Glutamatergic neuron (in vitro differentiated cells): ENCODE measurements at regions not wholly inside any gene's neighbourhood (a gene's known extent, or its start where the extent isn't known, plus 50 kb on each side); places are given as distances from the start of the nearest gene placed in this dataset.

Source experiments
- DNase-seq: peaks from one replicate; pipeline ENCODE4 v3.0.0; 2022
- H3K27ac Mint-ChIP-seq: one replicate; pipeline ENCODE4 v1.8.0; 2020; ENCODE audit warnings: mild to moderate bottlenecking, mixed read lengths, inconsistent platforms; ENCODE audit not compliant: unreplicated experiment
- H3K27me3 Mint-ChIP-seq: one replicate; pipeline ENCODE4 v1.8.0; 2020; ENCODE audit warnings: mild to moderate bottlenecking, moderate library complexity, mixed read lengths, inconsistent platforms; ENCODE audit not compliant: unreplicated experiment
- H3K36me3 Mint-ChIP-seq: one replicate; pipeline ENCODE4 v1.8.0; 2020; ENCODE audit warnings: mild to moderate bottlenecking, mixed read lengths, inconsistent platforms; ENCODE audit not compliant: unreplicated experiment
- H3K4me1 Mint-ChIP-seq: one replicate; pipeline ENCODE4 v1.8.0; 2020; ENCODE audit warnings: mild to moderate bottlenecking, low read depth, mixed read lengths, inconsistent platforms; ENCODE audit not compliant: unreplicated experiment
- H3K4me3 Mint-ChIP-seq: one replicate; pipeline ENCODE4 v1.8.0; 2020; ENCODE audit warnings: mild to moderate bottlenecking, mixed read lengths, inconsistent platforms; ENCODE audit not compliant: unreplicated experiment
- H3K9me3 Mint-ChIP-seq: one replicate; pipeline ENCODE4 v1.8.0; 2020; ENCODE audit warnings: mild to moderate bottlenecking, moderate library complexity, mixed read lengths, inconsistent platforms; ENCODE audit not compliant: unreplicated experiment
- CTCF ChIP-seq: fragments of 200-600 bp; sonication (generic); IDR thresholded peaks from one replicate; pipeline ENCODE4 v1.5.0; 2021; ENCODE audit not compliant: partially characterized antibody, unreplicated experiment

GRCh38 chr7:30223896-30224295 is 60.5 kb upstream of the ZNRF2 start:
- peaks cover 4% of the 10 kb centered on the region for H3K36me3 Mint-ChIP-seq
- H3K27me3 Mint-ChIP-seq: no peaks in the 10 kb centered on the region
- no peak for TF ChIP-seq CTCF
- DNase-seq: no peak
- H3K4me3 Mint-ChIP-seq: no peak overlapping the region
- no peak overlapping the region for H3K27ac Mint-ChIP-seq
- no peaks in the 10 kb centered on the region for H3K9me3 Mint-ChIP-seq
- peaks cover 18% of the 10 kb centered on the region for H3K4me1 Mint-ChIP-seq

GRCh38 chr7:30224511-30225062 is 59.8 kb upstream of the ZNRF2 start:
- Mint-ChIP-seq H3K4me3 (no peak overlapping the region), H3K27me3 (no peaks in the 10 kb centered on the region), H3K27ac (no peak overlapping the region), H3K36me3 (peaks cover 4% of the 10 kb centered on the region), H3K4me1 (peaks cover 18% of the 10 kb centered on the region), H3K9me3 (no peaks in the 10 kb centered on the region)
- no peak for TF ChIP-seq CTCF
- DNase-seq: no peak

GRCh38 chr7:30225863-30226613 is 58.4 kb upstream of the ZNRF2 start:
- Mint-ChIP-seq H3K4me1 (peaks cover 18% of the 10 kb centered on the region), H3K27me3 (no peaks in the 10 kb centered on the region), H3K36me3 (no peaks in the 10 kb centered on the region), H3K9me3 (no peaks in the 10 kb centered on the region), H3K27ac (peak overlapping the region; percentile 69), H3K4me3 (no peak overlapping the region)
- peak; percentile 22 for DNase-seq
- no peak for TF ChIP-seq CTCF

GRCh38 chr7:30226614-30227268 is 57.7 kb upstream of the ZNRF2 start:
- peak; percentile 44 for DNase-seq
- Mint-ChIP-seq H3K36me3 (no peaks in the 10 kb centered on the region), H3K4me1 (peaks cover 18% of the 10 kb centered on the region), H3K9me3 (no peaks in the 10 kb centered on the region), H3K27ac (peak overlapping the region; percentile 69), H3K27me3 (no peaks in the 10 kb centered on the region), H3K4me3 (no peak overlapping the region)
- no peak for TF ChIP-seq CTCF

- Mint-ChIP-seq H3K27me3 (no peaks in the 10 kb centered on the region), H3K27ac (no peak overlapping the region), H3K4me1 (peaks cover 6% of the 10 kb centered on the region), H3K4me3 (no peak overlapping the region), H3K9me3 (no peaks in the 10 kb centered on the region), H3K36me3 (no peaks in the 10 kb centered on the region)
- DNase-seq: no peak
- TF ChIP-seq CTCF: no peak
Measured at GRCh38 chr7:30231271-30231670, 53.1 kb upstream of the ZNRF2 start.
